HFFc6 (cell line): ENCODE measurements at regions not wholly inside any gene's neighbourhood (a gene's known extent, or its start where the extent isn't known, plus 50 kb on each side); places are given as distances from the start of the nearest gene placed in this dataset.
"Not testable (repeated sequence)": the region's sequence is repeated elsewhere in the genome, so short reads cannot be mapped to it uniquely, and the experiment has no call there.

Experiments used
- DNase-seq: peaks from one replicate; pipeline ENCODE4 v3.0.0-alpha.2; 2018
- H3K27ac Mint-ChIP-seq: 2 replicates; pipeline ENCODE4 v1.8.0; 2020; ENCODE audit warnings: mild to moderate bottlenecking, mixed read lengths
- H3K27me3 Mint-ChIP-seq: 2 replicates; pipeline ENCODE4 v1.8.0; 2021; ENCODE audit warnings: mild to moderate bottlenecking, moderate library complexity, mixed read lengths; ENCODE audit not compliant: insufficient read depth
- H3K36me3 Mint-ChIP-seq: 2 replicates; pipeline ENCODE4 v1.8.0; 2021; ENCODE audit warnings: low read depth, mixed read lengths
- H3K4me1 Mint-ChIP-seq: 2 replicates; pipeline ENCODE4 v1.8.0; 2020; ENCODE audit warnings: low read depth, mixed read lengths
- H3K4me3 Mint-ChIP-seq: 2 replicates; pipeline ENCODE4 v1.8.0; 2020; ENCODE audit warnings: mild to moderate bottlenecking, moderate library complexity, mixed read lengths
- H3K9me3 Mint-ChIP-seq: 2 replicates; pipeline ENCODE4 v1.8.0; 2020; ENCODE audit warnings: mild to moderate bottlenecking, mixed read lengths
- TF ChIP-seq, protein P1 (sequence below): fragments of 200-600 bp; sonication (generic); IDR thresholded peaks from 2 replicates; pipeline ENCODE4 v1.5.0; 2021; ENCODE audit warnings: antibody characterized with exemption, mild to moderate bottlenecking

DNA sequence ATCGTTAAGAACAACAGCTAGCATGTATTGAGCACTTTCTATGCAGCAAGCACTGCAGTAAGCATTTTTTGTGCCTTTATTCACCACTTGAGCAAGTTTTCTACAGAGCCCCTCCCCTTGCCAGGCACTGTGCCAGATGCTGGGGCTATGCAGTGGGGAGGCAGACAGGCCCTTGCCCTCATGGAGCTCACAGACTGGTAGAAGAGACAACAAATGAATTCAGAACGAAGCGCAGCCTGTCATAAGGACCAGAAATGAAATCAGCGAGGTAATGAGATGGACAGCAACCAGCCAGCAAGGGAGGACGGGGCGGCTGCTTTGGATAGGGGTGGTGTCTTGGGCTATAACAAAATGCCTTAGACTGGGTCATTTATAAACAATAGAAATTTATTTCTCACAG, 68.8 kb downstream of the C9orf50 start:
- peaks cover 29% of the 10 kb centered on the region for H3K4me1 Mint-ChIP-seq
- TF ChIP-seq, protein P1, sequence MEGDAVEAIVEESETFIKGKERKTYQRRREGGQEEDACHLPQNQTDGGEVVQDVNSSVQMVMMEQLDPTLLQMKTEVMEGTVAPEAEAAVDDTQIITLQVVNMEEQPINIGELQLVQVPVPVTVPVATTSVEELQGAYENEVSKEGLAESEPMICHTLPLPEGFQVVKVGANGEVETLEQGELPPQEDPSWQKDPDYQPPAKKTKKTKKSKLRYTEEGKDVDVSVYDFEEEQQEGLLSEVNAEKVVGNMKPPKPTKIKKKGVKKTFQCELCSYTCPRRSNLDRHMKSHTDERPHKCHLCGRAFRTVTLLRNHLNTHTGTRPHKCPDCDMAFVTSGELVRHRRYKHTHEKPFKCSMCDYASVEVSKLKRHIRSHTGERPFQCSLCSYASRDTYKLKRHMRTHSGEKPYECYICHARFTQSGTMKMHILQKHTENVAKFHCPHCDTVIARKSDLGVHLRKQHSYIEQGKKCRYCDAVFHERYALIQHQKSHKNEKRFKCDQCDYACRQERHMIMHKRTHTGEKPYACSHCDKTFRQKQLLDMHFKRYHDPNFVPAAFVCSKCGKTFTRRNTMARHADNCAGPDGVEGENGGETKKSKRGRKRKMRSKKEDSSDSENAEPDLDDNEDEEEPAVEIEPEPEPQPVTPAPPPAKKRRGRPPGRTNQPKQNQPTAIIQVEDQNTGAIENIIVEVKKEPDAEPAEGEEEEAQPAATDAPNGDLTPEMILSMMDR, result no peak

DNA sequence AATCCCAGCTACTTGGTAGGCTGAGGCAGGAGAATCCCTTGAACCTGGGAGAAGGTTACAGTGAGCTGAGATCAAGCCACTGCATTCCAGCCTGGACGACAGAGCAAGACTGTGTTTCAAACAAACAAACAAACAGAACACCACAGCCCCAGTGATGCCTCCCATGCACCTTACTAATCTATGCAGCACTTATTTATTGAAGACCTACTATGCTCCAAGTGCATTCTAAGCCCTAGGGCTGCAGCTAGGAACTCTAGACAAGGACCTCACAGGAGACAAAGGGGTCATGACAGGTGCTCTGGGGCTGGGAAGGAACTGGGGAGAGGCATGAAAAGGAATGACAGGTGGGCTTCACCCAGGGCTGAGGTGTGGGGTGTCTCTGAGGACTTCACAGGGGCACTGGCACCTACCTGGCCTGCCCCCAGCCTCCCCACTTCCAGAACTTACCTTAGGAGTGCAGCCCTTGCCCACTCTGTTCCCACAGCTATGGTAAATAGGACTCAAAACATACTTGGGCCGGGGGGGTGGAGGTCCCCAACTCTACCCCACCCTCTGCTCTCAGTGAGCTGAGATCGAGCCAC, 69.4 kb downstream of the C9orf50 start:
- Mint-ChIP-seq H3K9me3 (no peaks in the 10 kb centered on the region), H3K4me3 (no peak overlapping the region), H3K4me1 (peaks cover 29% of the 10 kb centered on the region), H3K27me3 (no peaks in the 10 kb centered on the region; the same call in 1 of the 2 replicates), H3K36me3 (no peaks in the 10 kb centered on the region), H3K27ac (no peak overlapping the region)
- DNase-seq, result no peak
- TF ChIP-seq, protein P1, result no peak

More for the DNA sequence above, 68.8 kb downstream of the C9orf50 start:
- H3K36me3 Mint-ChIP-seq, result no peaks in the 10 kb centered on the region
- H3K27me3 Mint-ChIP-seq, result no peaks in the 10 kb centered on the region
- no peak overlapping the region for H3K4me3 Mint-ChIP-seq
- no peaks in the 10 kb centered on the region for H3K9me3 Mint-ChIP-seq
- no peak for DNase-seq
- H3K27ac Mint-ChIP-seq, result no peak overlapping the region

DNA sequence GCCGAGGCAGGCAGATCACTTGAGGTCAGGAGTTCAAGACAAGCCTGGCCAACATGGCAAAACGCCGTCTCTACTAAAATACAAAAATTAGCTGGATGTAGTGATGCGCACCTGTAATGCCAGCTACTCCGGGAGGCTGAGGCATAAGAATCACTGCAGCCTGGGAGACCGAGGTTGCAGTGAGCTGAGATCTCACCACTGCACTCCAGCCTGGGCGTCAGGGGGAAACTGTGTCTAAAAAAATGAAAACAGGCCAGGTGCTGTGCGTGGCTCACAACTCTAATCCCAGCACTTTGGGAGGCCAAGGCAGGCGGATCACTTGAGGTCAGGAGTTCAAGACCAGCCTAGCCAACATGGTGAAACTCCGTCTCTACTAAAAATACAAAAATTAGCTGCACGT, 69.9 kb downstream of the C9orf50 start:
- not testable (repeated sequence) for DNase-seq, H3K36me3 Mint-ChIP-seq, H3K9me3 Mint-ChIP-seq, H3K27me3 Mint-ChIP-seq
- peaks cover 29% of the 10 kb centered on the region for H3K4me1 Mint-ChIP-seq
- H3K27ac Mint-ChIP-seq, result peak overlapping the region; percentile 87; the same call in 1 of the 2 replicates
- peak overlapping the region; percentile 86; the same call in 1 of the 2 replicates for H3K4me3 Mint-ChIP-seq

DNA sequence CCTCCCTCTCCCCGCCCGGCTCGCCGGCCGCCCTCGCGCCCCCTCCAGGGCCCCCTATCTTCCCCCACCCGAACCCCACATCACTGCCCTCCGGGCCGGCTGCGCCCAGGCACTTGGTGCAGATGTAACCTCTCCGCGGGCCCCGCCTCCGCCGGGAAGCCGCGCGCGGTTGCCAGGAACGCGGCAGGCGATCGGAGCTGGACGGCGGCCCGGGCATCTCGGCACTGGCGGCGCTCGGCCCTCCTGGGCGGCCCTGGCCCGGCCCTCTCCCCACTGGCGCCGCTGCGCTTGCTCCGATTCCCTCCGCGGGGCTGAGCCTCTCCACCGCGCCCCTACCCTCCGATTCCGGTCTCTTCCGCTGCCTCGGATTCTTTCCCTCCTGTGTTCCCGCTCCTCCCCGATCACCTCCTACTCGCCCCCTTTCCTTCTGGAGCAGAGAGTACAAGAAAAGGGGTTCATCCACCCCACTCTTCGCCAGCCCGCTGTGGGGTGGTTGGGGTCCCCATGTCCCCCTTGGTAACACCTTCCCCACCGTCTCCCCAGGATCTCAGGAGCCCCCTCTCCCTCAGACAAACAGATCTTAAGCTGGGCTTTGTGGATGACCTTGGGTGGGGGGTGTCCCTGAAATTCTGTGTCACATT, 70.6 kb downstream of the C9orf50 start:
- TF ChIP-seq, protein P1, result peak; percentile 24; the same call in 1 of the 2 replicates
- H3K9me3 Mint-ChIP-seq, result no peaks in the 10 kb centered on the region
- H3K27ac Mint-ChIP-seq, result peak overlapping the region; percentile 87
- H3K27me3 Mint-ChIP-seq, result no peaks in the 10 kb centered on the region; the same call in 1 of the 2 replicates
- peaks cover 32% of the 10 kb centered on the region for H3K4me1 Mint-ChIP-seq
- no peaks in the 10 kb centered on the region for H3K36me3 Mint-ChIP-seq
- DNase-seq, result peak; percentile 40
- H3K4me3 Mint-ChIP-seq, result peak overlapping the region; percentile 86

DNA sequence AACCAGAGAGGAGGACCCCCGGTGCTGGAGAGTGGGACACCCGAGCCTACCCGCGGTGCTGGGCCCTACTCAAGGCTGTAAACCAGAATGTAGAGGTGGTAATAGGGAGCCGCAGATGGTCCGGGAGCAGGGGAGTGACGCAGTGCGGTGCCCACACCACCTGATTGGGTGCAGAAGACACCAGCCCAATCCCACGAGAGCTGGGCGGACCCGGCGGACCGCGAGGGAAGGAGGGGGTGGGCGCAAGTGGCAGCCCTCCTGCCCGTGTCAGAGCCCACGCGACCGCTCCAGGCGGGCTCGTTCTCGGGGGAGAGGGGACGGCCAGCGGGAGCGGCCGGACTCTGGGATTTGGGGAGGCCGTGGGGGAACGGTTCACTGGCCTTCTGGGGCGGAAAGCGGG, 71.2 kb downstream of the C9orf50 start:
- Mint-ChIP-seq H3K27ac (peak overlapping the region; percentile 80), H3K27me3 (no peaks in the 10 kb centered on the region; the same call in 1 of the 2 replicates), H3K4me3 (peak overlapping the region; percentile 83), H3K9me3 (no peaks in the 10 kb centered on the region), H3K36me3 (no peaks in the 10 kb centered on the region), H3K4me1 (peaks cover 38% of the 10 kb centered on the region)
- DNase-seq, result no peak
- TF ChIP-seq, protein P1, result no peak

DNA sequence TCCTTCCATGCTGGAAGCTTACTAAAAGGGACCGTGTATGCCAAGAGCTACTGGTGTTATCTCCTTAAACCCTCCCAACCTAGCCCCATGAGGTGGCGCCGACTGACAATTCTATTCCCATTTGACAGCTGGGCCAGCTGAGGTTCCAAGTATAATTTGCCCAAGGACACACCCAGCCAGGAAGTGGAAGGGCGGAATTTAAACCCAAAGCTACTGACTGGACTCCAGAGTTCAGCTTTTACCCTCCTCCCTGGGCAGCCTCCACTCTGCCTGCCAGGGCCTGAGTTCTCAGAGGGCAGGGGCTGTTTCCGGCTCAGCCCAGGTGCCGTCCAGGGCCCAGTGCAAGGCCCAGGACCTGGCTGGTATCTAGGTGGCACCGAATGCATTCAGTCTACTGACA, 71.8 kb downstream of the C9orf50 start:
- TF ChIP-seq, protein P1, result no peak
- peak overlapping the region; percentile 83 for H3K4me3 Mint-ChIP-seq
- no peaks in the 10 kb centered on the region for H3K9me3 Mint-ChIP-seq
- H3K27me3 Mint-ChIP-seq, result no peaks in the 10 kb centered on the region; the same call in 1 of the 2 replicates
- H3K27ac Mint-ChIP-seq, result peak overlapping the region; percentile 80
- DNase-seq, result no peak
- H3K36me3 Mint-ChIP-seq, result no peaks in the 10 kb centered on the region
- peaks cover 39% of the 10 kb centered on the region for H3K4me1 Mint-ChIP-seq
